A172 (cell line): ENCODE measurements at regions not wholly inside any gene's neighbourhood (a gene's known extent, or its start where the extent isn't known, plus 50 kb on each side); places are given as distances from the start of the nearest gene placed in this dataset.
"Not testable (repeated sequence)": the region's sequence is repeated elsewhere in the genome, so short reads cannot be mapped to it uniquely, and the experiment has no call there.

Source experiments
- DNase-seq: peaks from one replicate; pipeline ENCODE4 v3.0.0-alpha.2; 2015; ENCODE audit warnings: low spot score

GRCh38 chr6:86256615-86257187, 614.0 kb upstream of the SYNCRIP start:
- no peak for DNase-seq

GRCh38 chr6:86255973-86256372, 613.3 kb upstream of the SYNCRIP start:
- DNase-seq: no peak

DNA sequence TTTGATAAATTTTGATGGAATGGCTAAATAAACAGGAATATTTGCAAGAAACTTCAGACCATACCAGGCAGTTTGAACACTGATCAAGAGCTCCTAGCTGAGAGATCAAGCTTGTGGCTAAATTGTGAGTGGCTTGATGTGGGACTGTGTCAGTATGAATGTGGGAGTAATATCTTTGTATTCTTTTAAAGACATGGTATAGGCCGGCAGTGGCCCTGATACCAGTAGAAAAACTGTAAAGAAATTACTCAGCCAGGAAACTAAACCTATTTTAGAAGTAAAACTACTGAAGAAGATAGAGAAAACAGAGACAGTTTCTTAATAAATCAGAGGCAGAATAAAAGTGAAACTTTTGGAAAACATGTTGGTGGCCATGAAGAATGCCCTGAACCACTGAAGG, 608.4 kb upstream of the SYNCRIP start:
- no peak for DNase-seq

- no peak for DNase-seq
Measured at GRCh38 chr6:86217906-86218305, 575.2 kb upstream of the SYNCRIP start.

DNA sequence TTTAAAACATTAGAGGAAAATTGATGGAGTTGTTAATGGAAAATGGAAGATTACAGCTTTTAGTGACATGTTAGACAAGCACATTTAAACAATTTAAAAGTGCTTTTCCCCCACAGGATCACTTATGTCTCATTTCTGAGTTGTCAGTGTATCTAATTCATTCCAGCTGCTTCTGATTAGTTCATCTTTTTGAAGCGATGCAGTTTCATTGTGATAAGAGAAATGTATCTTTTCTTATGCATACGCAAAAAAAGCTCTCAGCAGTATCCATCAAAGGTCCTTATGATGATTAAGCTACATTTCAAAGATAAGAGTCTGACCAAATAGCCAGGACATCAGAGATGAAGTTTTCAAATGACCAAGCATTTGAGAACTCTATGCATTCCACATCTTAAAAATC, 572.6 kb upstream of the SYNCRIP start:
- no peak for DNase-seq

DNA sequence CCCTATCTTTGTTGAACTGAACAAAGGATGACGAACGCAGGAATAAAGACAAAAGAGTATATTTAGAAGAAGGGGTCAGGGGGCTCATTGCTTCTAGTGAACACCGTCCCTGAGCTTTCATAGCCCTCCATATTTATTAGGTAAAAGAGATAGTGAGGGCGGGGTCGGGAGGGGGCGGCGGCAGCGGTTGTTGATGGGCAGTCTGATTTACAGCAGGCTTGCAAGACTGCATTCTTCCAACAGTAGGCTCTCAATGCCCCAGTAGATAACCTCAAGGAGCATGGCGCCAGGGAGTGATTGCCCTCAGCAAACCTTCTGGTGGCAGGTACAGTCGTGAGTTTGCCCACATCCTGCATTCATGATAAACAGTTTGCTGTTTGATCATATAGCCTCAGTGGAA, 563.3 kb upstream of the SYNCRIP start:
- no peak for DNase-seq

DNA sequence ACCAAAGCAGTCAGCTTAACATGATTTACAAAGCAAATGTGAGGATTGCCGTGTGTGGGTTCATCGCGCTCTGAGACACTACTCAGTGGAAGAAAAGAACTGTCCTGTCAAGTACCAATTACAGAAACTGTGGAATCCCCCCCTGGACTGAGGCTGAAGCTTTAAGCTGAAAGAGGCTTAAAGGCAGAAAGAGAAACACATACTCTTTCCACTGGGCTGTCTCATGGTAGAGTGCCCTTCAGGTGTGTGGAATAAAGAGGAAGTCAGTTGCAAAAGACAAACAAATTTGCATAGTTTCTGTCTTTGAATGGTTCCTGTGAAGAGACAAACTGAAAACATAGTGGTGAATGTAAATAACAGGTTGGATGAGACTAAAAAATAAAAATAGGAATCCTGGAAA, 560.4 kb upstream of the SYNCRIP start:
- DNase-seq: no peak

GRCh38 chr6:86193821-86194220, 551.1 kb upstream of the SYNCRIP start:
- no peak for DNase-seq

GRCh38 chr6:86192123-86192522, 549.4 kb upstream of the SYNCRIP start:
- peak; percentile 1 for DNase-seq

DNA sequence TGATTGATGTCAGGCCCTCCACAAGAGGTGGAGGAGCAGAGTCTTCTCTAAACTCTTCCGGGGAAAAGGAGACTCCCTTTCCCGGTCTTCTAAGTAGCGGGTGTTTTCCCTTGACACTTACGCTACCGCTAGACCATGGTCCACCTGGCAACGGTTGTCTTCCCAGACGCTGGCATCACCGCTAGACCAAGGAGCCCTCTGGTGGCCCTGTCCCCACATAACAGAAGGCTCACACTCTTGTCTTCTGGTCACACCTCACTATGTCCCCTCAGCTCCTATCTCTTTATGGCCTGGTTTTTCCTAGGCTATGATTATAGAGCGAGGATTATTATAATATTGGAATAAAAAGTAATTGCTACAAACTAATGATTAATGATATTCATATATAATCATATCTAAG, 532.5 kb upstream of the SYNCRIP start:
- not testable (repeated sequence) for DNase-seq

DNA sequence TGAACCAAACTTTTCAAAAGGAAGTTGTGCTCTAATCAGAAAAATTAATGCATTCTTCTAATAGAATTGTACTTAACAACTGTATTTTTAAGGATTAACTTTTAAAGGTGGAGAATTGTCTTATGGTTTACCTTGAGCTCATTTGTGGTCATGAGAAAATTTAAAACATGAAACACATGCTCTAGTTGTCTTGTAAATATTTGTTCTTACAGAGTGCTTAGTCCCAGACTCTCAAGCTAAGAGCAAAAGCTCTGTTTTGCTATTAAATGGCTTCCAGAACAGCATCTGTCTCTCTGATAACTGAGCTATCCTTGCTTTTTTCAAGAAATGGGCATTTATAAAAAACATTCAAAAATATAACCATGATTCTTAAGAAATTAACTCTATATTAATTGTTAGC, 512.2 kb upstream of the SYNCRIP start:
- no peak for DNase-seq

DNA sequence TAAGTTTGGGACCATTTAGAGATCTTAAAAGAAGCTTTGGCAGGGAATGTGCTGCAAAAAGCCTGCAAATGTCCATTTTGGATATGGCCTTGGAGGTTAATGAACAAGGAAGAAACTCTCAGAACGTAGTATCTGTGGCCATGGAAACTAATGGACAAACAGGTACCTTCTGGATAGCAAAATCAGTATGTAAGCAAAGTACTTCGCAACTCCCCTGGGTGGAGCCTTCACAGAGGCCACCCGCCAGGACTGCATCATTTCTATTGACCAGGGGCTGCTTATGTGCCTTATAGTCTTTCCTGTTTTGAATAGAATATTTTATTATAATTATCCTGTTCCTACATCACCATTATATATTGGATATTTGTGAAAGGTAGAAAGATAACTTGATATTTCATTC, 510.8 kb upstream of the SYNCRIP start:
- no peak for DNase-seq

GRCh38 chr6:86152546-86152945, 509.9 kb upstream of the SYNCRIP start:
- DNase-seq: no peak

- DNase-seq: no peak
Measured at GRCh38 chr6:86148586-86148985, 505.9 kb upstream of the SYNCRIP start.

- DNase-seq: no peak
Measured at GRCh38 chr6:86147859-86148258, 505.2 kb upstream of the SYNCRIP start.

DNA sequence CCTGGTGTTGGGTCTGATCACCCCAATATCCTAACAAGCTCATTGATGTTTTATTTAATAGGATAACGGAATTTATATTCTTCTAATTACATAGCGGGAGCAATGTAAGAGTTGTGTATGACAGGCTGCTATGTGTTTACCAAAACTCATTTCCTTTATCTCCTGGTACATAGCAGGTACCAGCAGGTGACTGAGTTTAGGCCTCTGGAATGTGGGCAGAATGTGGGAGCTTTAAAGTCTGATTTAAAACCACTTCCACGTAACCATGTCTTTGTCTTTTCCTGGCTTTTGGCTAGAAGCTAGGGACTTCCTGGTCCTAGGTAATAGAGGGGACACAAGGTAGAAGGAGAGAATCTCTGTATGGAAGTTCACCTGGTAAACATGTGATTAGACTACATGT, 504.6 kb upstream of the SYNCRIP start:
- DNase-seq: no peak

DNA sequence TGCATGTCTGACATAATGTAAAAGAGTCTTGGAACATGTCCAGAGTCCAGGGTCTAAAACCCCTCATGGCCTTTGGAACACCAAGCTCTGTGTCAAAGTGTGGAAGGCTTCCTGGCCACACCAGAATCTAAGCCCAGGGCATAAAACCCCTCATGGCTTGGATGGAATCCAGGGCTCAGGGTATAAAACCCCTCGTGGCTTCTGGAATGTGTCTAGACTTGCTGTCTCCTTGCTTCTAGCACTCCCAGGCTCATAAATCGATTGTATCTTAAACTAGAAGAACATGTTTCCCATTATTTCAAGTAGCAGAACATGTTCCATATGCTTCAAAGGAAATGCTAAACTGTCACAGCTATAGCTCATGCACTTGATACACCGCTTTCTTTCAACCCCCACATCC, 504.1 kb upstream of the SYNCRIP start:
- not testable (repeated sequence) for DNase-seq

GRCh38 chr6:86142326-86142725, 499.6 kb upstream of the SYNCRIP start:
- DNase-seq: no peak

GRCh38 chr6:86128130-86128814, 485.6 kb upstream of the SYNCRIP start:
- no peak for DNase-seq

DNA sequence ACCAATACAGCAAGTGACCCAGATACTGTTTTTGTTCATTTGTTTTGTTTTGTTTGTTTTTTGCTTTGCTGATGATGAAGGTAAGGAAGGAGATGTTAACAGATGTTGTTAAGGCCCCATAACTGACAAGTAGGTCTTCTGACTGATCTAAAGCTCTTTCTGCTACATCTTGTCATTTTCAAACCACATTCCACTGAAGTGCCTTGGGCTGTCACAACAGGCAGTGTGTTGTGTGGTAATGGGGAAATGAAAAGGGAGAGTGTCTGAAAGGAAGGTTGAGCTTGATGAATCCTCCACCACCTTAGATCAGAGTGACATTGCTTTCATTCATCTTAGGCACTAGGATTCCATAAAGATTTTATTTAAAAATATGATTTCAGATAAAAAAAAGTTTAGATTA, 479.4 kb upstream of the SYNCRIP start:
- no peak for DNase-seq

- no peak for DNase-seq
Measured at GRCh38 chr6:86118271-86118670, 475.6 kb upstream of the SYNCRIP start.

- no peak for DNase-seq
Measured at GRCh38 chr6:86107985-86108384, 465.3 kb upstream of the SYNCRIP start.

DNA sequence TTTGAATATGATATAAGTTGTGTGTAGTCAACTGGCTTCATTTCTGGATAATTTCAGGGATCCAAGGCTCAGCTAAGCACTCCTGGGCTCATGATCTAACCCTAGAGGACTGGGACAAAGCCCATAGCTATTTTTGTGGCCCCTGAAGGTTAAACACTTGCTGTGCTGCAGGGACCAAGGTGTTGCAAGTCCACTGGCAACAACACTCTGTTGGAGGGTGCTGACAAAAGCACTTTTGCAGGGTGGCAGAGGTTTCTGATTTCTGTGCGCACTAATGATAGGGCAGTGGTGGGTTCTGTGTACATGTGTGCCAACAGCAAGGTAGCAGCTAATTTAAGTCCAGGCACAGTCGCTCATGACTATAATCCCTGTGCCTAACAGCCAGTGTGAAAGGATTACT, 445.3 kb upstream of the SYNCRIP start:
- no peak for DNase-seq

DNA sequence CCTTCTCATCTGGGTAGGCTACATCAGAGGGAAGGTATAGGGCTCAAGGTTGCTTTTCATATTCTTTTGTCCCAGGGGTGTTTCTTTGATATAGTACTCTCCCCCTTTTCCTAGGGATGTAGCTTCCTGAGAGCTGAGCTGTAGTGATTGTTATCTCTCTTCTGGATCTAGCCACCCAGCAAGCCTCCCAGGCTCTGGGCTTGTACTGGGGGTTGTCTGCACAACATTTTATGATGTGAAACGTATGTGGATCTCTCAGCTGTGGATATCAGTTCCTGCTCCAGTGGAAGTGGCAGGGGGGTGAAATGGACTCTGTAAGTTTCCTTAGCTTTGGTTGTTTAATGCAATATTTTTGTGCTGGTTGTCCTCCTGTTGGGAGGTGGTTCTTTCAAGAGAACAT, 437.3 kb upstream of the SYNCRIP start:
- DNase-seq: no peak
